K562 (cell line): ENCODE measurements at regions not wholly inside any gene's neighbourhood (a gene's known extent, or its start where the extent isn't known, plus 50 kb on each side); places are given as distances from the start of the nearest gene placed in this dataset.

Source experiments
- ATAC-seq: fragments of 200-7000 bp; cut with Tn5 transposase; 3 replicates; pipeline ENCODE4 v1.9.1; 2020; ENCODE audit warnings: moderate library complexity
- BruUV-seq: library from RNA; stranded (reverse); fragments of 400-500 nt; replicated peaks from 2 replicates; lab custom pipeline; 2021; lab: Mats Ljungman, UMichigan
- CTCF ChIA-PET: fragments of 300-600 bp; formaldehyde crosslinking; extraction: SDS; loops from one replicate; lab custom pipeline; 2021; ENCODE audit warnings: low intra/inter-chr PET ratio; lab: Yijun Ruan, JAX
- POLR2A ChIA-PET: fragments of 300-600, 350-650 bp; sonication (Branson Sonifier 250); formaldehyde crosslinking; extraction: SDS; loops from one replicate; lab custom pipeline; 2021; ENCODE audit warnings: antibody characterized with exemption, inconsistent platforms; lab: Yijun Ruan, JAX
- DNase-seq, 4 experiments: peaks; one replicate each; pipeline versions ENCODE4 v3.0.0 to v3.0.0-alpha.2; 2011 to 2018; ENCODE audit warnings: low spot score in 3 of 4, mixed read lengths in 3 of 4; ENCODE audit errors: extremely low read depth in 1 of 4
- FAIRE-seq: peaks from 2 replicates; lab custom pipeline; 2011; peaks lifted over from hg19 to GRCh38; lab: Jason Lieb, UNC
- H2AFZ ChIP-seq: 2 replicates; pipeline ENCODE4 v1.6.0; 2011; ENCODE audit warnings: low read depth, low read length, control low read depth, inconsistent platforms
- H3K27ac ChIP-seq: fragments of 200-600 bp; 3 replicates; pipeline ENCODE4 v1.8.0; 2011; ENCODE audit warnings: low read depth, mild to moderate bottlenecking, control low read depth, inconsistent platforms, low read length, moderate library complexity, mixed read lengths; ENCODE audit errors: extremely low read depth
- H3K27me3 ChIP-seq, 2 experiments: fragments of 300-600 bp in 1 of 2; 2 replicates in 1 of 2; 3 replicates in 1 of 2; pipeline versions ENCODE4 v1.6.0 to v1.8.0; 2011; ENCODE audit warnings: inconsistent platforms in 2 of 2, low read length in 2 of 2, mild to moderate bottlenecking in 1 of 2, mixed read lengths in 1 of 2, moderate library complexity in 1 of 2; ENCODE audit not compliant: control insufficient read depth in 2 of 2, insufficient read depth in 2 of 2
- H3K36me3 ChIP-seq: fragments of 300-600 bp; 3 replicates; pipeline ENCODE4 v1.8.0; 2011; ENCODE audit warnings: mild to moderate bottlenecking, low read length, inconsistent platforms; ENCODE audit not compliant: control insufficient read depth, insufficient read depth
- H3K4me1 ChIP-seq, 2 experiments: fragments of 200-600 bp in 1 of 2; replicated peaks in 1 of 2; 2 replicates in 1 of 2; 3 replicates in 1 of 2; pipeline versions ENCODE4 v1.5.1 to v1.8.0; 2011; ENCODE audit warnings: inconsistent platforms in 2 of 2, low read length in 2 of 2, mild to moderate bottlenecking in 1 of 2, mixed read lengths in 1 of 2, moderate library complexity in 1 of 2; ENCODE audit not compliant: control insufficient read depth in 2 of 2, insufficient read depth in 2 of 2
- H3K4me2 ChIP-seq: 2 replicates; pipeline ENCODE4 v1.6.1; 2011; ENCODE audit warnings: low read length, control low read depth, inconsistent platforms, mixed read lengths; ENCODE audit not compliant: insufficient read depth
- H3K4me3 ChIP-seq: fragments of 200-600 bp; sonication (generic), shearing (Covaris generic); 2 replicates; pipeline ENCODE4 v1.5.1; 2016; ENCODE audit warnings: control low read depth, inconsistent platforms
- H3K79me2 ChIP-seq: fragments of 200-600 bp; 3 replicates; pipeline ENCODE4 v1.8.0; 2011; ENCODE audit warnings: low read length, inconsistent platforms; ENCODE audit not compliant: control insufficient read depth, insufficient read depth
- H3K9ac ChIP-seq, 2 experiments: 2 replicates each; pipeline versions ENCODE4 v1.6.0 to v1.6.1; 2011; ENCODE audit warnings: low read depth in 2 of 2, low read length in 2 of 2, control low read depth in 1 of 2, inconsistent platforms in 1 of 2, mild to moderate bottlenecking in 1 of 2, mixed read lengths in 1 of 2; ENCODE audit not compliant: insufficient read depth in 1 of 2
- H3K9me1 ChIP-seq: one replicate; pipeline ENCODE4 v1.6.0; 2011; ENCODE audit warnings: inconsistent platforms, mild to moderate bottlenecking, low read length, moderate library complexity; ENCODE audit not compliant: control insufficient read depth, insufficient read depth
- H3K9me3 ChIP-seq: replicated peaks from 2 replicates; pipeline ENCODE4 v1.5.1; 2011; ENCODE audit warnings: low read depth, low read length, inconsistent platforms; ENCODE audit not compliant: control insufficient read depth, insufficient read depth
- H4K20me1 ChIP-seq: replicated peaks from 2 replicates; pipeline ENCODE4 v1.6.1; 2011; ENCODE audit warnings: low read length, inconsistent platforms, mixed read lengths; ENCODE audit not compliant: control insufficient read depth, insufficient read depth
- ASH1L ChIP-seq: fragments of 450-650 bp; IDR thresholded peaks from 2 replicates; pipeline ENCODE4 v1.6.1; 2018; ENCODE audit warnings: borderline replicate concordance, mild to moderate bottlenecking, low read depth; ENCODE audit not compliant: partially characterized antibody
- DIDO1 ChIP-seq: fragments of 450-650 bp; IDR thresholded peaks from 2 replicates; pipeline ENCODE4 v1.6.1; 2016; ENCODE audit warnings: low read depth, missing biosample characterization, missing genetic modification characterization
- KHSRP ChIP-seq: fragments of 450-650 bp; IDR thresholded peaks from 2 replicates; pipeline ENCODE4 v1.6.1; 2017
- MCM3 ChIP-seq: fragments of 450-650 bp; IDR thresholded peaks from 2 replicates; pipeline ENCODE4 v1.6.1; 2016
- MTA3 ChIP-seq: fragments of 450-650 bp; formaldehyde crosslinking; IDR thresholded peaks from 2 replicates; pipeline ENCODE4 v1.6.1; 2017; ENCODE audit warnings: mild to moderate bottlenecking, borderline replicate concordance
- PHB2 ChIP-seq: fragments of 450-650 bp; IDR thresholded peaks from 2 replicates; pipeline ENCODE4 v1.6.1; 2017; ENCODE audit warnings: low read depth
- RBFOX2 ChIP-seq: fragments of 200-400 bp; formaldehyde crosslinking; IDR thresholded peaks from 2 replicates; pipeline ENCODE4 v1.6.1; 2017; ENCODE audit warnings: low read depth, mild to moderate bottlenecking, low read length, moderate library complexity
- WHSC1 ChIP-seq: IDR thresholded peaks from one replicate; pipeline ENCODE4 v1.6.1; 2012; ENCODE audit warnings: low read length, control low read depth, inconsistent platforms
- ZFP1 ChIP-seq: fragments of 450-650 bp; formaldehyde crosslinking; IDR thresholded peaks from 2 replicates; pipeline ENCODE4 v1.4.0; 2020; ENCODE audit warnings: mild to moderate bottlenecking, mixed read lengths
- ZNF354B ChIP-seq: fragments of 250-450 bp; sonication (Bioruptor Pico); IDR thresholded peaks from 2 replicates; pipeline ENCODE4 v1.4.0; 2020
- ZNF445 ChIP-seq: fragments of 250-450 bp; sonication (Bioruptor Pico); IDR thresholded peaks from 2 replicates; pipeline ENCODE4 v1.4.0; 2020; ENCODE audit warnings: low read depth, mild to moderate bottlenecking, moderate library complexity
- ZNF699 ChIP-seq: fragments of 250-450 bp; sonication (Bioruptor Pico); IDR thresholded peaks from 2 replicates; pipeline ENCODE4 v1.8.0; 2021; ENCODE audit warnings: mild to moderate bottlenecking, moderate library complexity; ENCODE audit not compliant: insufficient replicate concordance
- WGBS: fragments of 100-300 bp; shearing (Covaris generic); methylation state at CpG from one replicate; pipeline ENCODE4 v1.1.6; 2016; ENCODE audit warnings: low coverage, mixed read lengths; ENCODE audit not compliant: insufficient coverage; ENCODE audit errors: missing lambda C conversion rate; 5-methylcytosine and 5-hydroxymethylcytosine counted together
- in situ Hi-C: fragments of 300-500 bp; cut with MboI; formaldehyde crosslinking; loops from 4 replicates; pipeline ENCODE4 v1.15.0; 2018; ENCODE audit warnings: inconsistent platforms, mixed read lengths
- intact Hi-C: fragments of 100-400 bp; cut with micrococcal nuclease; formaldehyde crosslinking; loops from 2 replicates; pipeline ENCODE4 v1.14.2; 2022
- TF ChIP-seq, protein P1 (sequence below): fragments of 250-450 bp; sonication (Bioruptor Pico); IDR thresholded peaks from 2 replicates; pipeline ENCODE4 v1.8.0; 2021; ENCODE audit warnings: moderate library complexity, mild to moderate bottlenecking, inconsistent platforms
- TF ChIP-seq, protein P2 (sequence below): fragments of 200-800 bp; sonication (Bioruptor generic); IDR thresholded peaks from 2 replicates; pipeline ENCODE4 v1.6.1; 2016; ENCODE audit warnings: missing genetic modification characterization, missing compliant biosample characterization
- TF ChIP-seq, protein P3 (sequence below): fragments of 250-450 bp; sonication (Bioruptor Pico); IDR thresholded peaks from 2 replicates; pipeline ENCODE4 v1.8.0; 2022; ENCODE audit warnings: moderate library complexity, mild to moderate bottlenecking, inconsistent platforms
- TF ChIP-seq, protein P4 (sequence below): fragments of 200-800 bp; sonication (Bioruptor generic); IDR thresholded peaks from 2 replicates; pipeline ENCODE4 v1.6.1; 2017; ENCODE audit warnings: missing genetic modification characterization, missing compliant biosample characterization

DNA sequence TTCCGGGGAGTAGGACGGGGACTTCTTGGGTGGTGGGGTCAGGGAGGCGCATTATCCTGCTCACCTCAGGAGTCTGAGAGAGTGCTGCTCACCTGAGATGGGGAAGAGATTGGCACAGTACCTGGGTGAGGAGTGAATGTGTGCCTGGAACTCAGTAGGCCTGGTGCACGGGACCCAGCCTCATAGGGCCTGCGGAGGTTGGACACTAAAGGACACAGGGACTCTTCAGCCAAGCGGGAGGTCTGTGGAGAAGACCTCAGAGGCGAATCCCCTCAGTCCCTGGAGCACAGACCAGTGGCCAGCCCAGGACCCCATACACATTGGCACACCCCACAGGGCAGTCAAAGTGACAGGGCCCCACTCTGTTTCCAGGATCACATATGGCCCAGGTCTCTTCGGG is 73.2 kb downstream of the OAT start:
- no peak for ATAC-seq

More for the DNA sequence above, 73.2 kb downstream of the OAT start:
- Histone ChIP-seq H3K36me3 (no peaks in the 10 kb centered on the region), H3K9ac (no peak overlapping the region), H3K27me3 (peaks cover 0 to 66% of the 10 kb centered on the region in 2 experiments; a peak in 4 of 5 replicates), H3K9me3 (no peaks in the 10 kb centered on the region), H3K79me2 (no peaks in the 10 kb centered on the region), H2AFZ (no peak overlapping the region), H3K4me1 (peaks cover 0 to 7% of the 10 kb centered on the region in 2 experiments; a peak in 2 of 5 replicates), H3K4me3 (no peak overlapping the region), H3K9me1 (no peaks in the 10 kb centered on the region), H4K20me1 (no peaks in the 10 kb centered on the region), H3K4me2 (no peak overlapping the region), H3K27ac (no peak overlapping the region)
- in situ Hi-C loops (no loop called here), intact Hi-C loops (no loop called here)
- no TSS peak for BruUV-seq
- FAIRE-seq (no peak), DNase-seq (no peak)
- ChIA-PET CTCF (no interaction called here), POLR2A (no interaction called here)
- TF ChIP-seq MCM3 = no peak
- no peak for TF ChIP-seq ZFP1 (CRISPR knock-in tag)
- no peak for TF ChIP-seq MTA3
- no peak for TF ChIP-seq RBFOX2
- TF ChIP-seq, protein P1, sequence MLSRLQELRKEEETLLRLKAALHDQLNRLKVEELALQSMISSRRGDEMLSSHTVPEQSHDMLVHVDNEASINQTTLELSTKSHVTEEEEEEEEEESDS (CRISPR knock-in tag) = no peak
- TF ChIP-seq, protein P2, sequence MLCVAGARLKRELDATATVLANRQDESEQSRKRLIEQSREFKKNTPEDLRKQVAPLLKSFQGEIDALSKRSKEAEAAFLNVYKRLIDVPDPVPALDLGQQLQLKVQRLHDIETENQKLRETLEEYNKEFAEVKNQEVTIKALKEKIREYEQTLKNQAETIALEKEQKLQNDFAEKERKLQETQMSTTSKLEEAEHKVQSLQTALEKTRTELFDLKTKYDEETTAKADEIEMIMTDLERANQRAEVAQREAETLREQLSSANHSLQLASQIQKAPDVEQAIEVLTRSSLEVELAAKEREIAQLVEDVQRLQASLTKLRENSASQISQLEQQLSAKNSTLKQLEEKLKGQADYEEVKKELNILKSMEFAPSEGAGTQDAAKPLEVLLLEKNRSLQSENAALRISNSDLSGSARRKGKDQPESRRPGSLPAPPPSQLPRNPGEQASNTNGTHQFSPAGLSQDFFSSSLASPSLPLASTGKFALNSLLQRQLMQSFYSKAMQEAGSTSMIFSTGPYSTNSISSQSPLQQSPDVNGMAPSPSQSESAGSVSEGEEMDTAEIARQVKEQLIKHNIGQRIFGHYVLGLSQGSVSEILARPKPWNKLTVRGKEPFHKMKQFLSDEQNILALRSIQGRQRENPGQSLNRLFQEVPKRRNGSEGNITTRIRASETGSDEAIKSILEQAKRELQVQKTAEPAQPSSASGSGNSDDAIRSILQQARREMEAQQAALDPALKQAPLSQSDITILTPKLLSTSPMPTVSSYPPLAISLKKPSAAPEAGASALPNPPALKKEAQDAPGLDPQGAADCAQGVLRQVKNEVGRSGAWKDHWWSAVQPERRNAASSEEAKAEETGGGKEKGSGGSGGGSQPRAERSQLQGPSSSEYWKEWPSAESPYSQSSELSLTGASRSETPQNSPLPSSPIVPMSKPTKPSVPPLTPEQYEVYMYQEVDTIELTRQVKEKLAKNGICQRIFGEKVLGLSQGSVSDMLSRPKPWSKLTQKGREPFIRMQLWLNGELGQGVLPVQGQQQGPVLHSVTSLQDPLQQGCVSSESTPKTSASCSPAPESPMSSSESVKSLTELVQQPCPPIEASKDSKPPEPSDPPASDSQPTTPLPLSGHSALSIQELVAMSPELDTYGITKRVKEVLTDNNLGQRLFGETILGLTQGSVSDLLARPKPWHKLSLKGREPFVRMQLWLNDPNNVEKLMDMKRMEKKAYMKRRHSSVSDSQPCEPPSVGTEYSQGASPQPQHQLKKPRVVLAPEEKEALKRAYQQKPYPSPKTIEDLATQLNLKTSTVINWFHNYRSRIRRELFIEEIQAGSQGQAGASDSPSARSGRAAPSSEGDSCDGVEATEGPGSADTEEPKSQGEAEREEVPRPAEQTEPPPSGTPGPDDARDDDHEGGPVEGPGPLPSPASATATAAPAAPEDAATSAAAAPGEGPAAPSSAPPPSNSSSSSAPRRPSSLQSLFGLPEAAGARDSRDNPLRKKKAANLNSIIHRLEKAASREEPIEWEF (CRISPR knock-in tag) = no peak
- TF ChIP-seq PHB2 = no peak
- TF ChIP-seq, protein P3, sequence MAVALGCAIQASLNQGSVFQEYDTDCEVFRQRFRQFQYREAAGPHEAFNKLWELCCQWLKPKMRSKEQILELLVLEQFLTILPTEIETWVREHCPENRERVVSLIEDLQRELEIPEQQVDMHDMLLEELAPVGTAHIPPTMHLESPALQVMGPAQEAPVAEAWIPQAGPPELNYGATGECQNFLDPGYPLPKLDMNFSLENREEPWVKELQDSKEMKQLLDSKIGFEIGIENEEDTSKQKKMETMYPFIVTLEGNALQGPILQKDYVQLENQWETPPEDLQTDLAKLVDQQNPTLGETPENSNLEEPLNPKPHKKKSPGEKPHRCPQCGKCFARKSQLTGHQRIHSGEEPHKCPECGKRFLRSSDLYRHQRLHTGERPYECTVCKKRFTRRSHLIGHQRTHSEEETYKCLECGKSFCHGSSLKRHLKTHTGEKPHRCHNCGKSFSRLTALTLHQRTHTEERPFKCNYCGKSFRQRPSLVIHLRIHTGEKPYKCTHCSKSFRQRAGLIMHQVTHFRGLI = no peak
- no peak for TF ChIP-seq ZNF445
- no peak for TF ChIP-seq KHSRP
- TF ChIP-seq WHSC1 = no peak
- TF ChIP-seq, protein P4, sequence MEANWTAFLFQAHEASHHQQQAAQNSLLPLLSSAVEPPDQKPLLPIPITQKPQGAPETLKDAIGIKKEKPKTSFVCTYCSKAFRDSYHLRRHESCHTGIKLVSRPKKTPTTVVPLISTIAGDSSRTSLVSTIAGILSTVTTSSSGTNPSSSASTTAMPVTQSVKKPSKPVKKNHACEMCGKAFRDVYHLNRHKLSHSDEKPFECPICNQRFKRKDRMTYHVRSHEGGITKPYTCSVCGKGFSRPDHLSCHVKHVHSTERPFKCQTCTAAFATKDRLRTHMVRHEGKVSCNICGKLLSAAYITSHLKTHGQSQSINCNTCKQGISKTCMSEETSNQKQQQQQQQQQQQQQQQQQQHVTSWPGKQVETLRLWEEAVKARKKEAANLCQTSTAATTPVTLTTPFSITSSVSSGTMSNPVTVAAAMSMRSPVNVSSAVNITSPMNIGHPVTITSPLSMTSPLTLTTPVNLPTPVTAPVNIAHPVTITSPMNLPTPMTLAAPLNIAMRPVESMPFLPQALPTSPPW (CRISPR knock-in tag) = no peak
- TF ChIP-seq DIDO1 (tag) = no peak
- TF ChIP-seq ZNF354B = no peak
- TF ChIP-seq ASH1L = no peak
- TF ChIP-seq ZNF699 (CRISPR knock-in tag) = no peak
- 6% methylated on average over 7 of the region's 8 CpGs for WGBS
